HEK293 (cell line): ENCODE measurements at regions not wholly inside any gene's neighbourhood (a gene's known extent, or its start where the extent isn't known, plus 50 kb on each side); places are given as distances from the start of the nearest gene placed in this dataset.

ENCODE experiments used
- CTCF ChIP-seq: fragments of 450-650 bp; formaldehyde crosslinking; IDR thresholded peaks from 2 replicates; pipeline ENCODE4 v1.5.1; 2016; ENCODE audit warnings: missing biosample characterization, missing genetic modification characterization
- GLIS1 ChIP-seq: fragments of 450-650 bp; formaldehyde crosslinking; IDR thresholded peaks from 2 replicates; pipeline ENCODE4 v1.5.1; 2016; ENCODE audit warnings: missing biosample characterization, missing genetic modification characterization
- HOXA7 ChIP-seq: sonication (generic); formaldehyde crosslinking; IDR thresholded peaks from 2 replicates; pipeline ENCODE4 v1.8.1; 2022; ENCODE audit warnings: missing genetic modification reagents, borderline replicate concordance
- YY1 ChIP-seq: fragments of 450-650 bp; formaldehyde crosslinking; IDR thresholded peaks from 2 replicates; pipeline ENCODE4 v1.5.1; 2018; ENCODE audit warnings: missing biosample characterization, missing genetic modification characterization
- ZNF169 ChIP-seq: fragments of 450-650 bp; formaldehyde crosslinking; IDR thresholded peaks from 2 replicates; pipeline ENCODE4 v1.5.1; 2016; ENCODE audit warnings: missing biosample characterization, missing genetic modification characterization
- ZNF24 ChIP-seq: fragments of 450-650 bp; formaldehyde crosslinking; IDR thresholded peaks from 2 replicates; pipeline ENCODE4 v1.5.1; 2016; ENCODE audit warnings: missing biosample characterization, missing genetic modification characterization
- ZNF280C ChIP-seq: fragments of 450-650 bp; formaldehyde crosslinking; IDR thresholded peaks from 2 replicates; pipeline ENCODE4 v1.5.1; 2016; ENCODE audit warnings: missing biosample characterization, missing genetic modification characterization
- ZXDB ChIP-seq: fragments of 450-650 bp; formaldehyde crosslinking; IDR thresholded peaks from 2 replicates; pipeline ENCODE4 v1.5.1; 2016; ENCODE audit warnings: missing biosample characterization, missing genetic modification characterization
- TF ChIP-seq, protein P1 (sequence below): fragments of 450-650 bp; formaldehyde crosslinking; IDR thresholded peaks from 2 replicates; pipeline ENCODE4 v1.5.1; 2017; ENCODE audit warnings: missing biosample characterization, missing genetic modification characterization
- TF ChIP-seq, protein P2 (sequence below): fragments of 450-650 bp; formaldehyde crosslinking; conservative IDR thresholded peaks from 2 replicates; pipeline ENCODE4 v1.5.1; 2016; ENCODE audit warnings: low read depth, missing biosample characterization, missing genetic modification characterization
- TF ChIP-seq, protein P3 (sequence below): sonication (generic); formaldehyde crosslinking; IDR thresholded peaks from 2 replicates; pipeline ENCODE4 v1.8.1; 2022; ENCODE audit warnings: mild to moderate bottlenecking, moderate library complexity, missing genetic modification reagents

- TF ChIP-seq, protein P1, sequence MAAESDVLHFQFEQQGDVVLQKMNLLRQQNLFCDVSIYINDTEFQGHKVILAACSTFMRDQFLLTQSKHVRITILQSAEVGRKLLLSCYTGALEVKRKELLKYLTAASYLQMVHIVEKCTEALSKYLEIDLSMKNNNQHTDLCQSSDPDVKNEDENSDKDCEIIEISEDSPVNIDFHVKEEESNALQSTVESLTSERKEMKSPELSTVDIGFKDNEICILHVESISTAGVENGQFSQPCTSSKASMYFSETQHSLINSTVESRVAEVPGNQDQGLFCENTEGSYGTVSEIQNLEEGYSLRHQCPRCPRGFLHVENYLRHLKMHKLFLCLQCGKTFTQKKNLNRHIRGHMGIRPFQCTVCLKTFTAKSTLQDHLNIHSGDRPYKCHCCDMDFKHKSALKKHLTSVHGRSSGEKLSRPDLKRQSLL, result no peak
- TF ChIP-seq CTCF (tag by site-specific recombination) (no peak), GLIS1 (tag by site-specific recombination) (no peak), ZNF169 (tag by site-specific recombination) (no peak), ZNF280C (tag by site-specific recombination) (no peak), ZXDB (tag by site-specific recombination) (no peak), YY1 (tag by site-specific recombination) (no peak), ZNF24 (no peak), HOXA7 (no peak)
- TF ChIP-seq, protein P2, sequence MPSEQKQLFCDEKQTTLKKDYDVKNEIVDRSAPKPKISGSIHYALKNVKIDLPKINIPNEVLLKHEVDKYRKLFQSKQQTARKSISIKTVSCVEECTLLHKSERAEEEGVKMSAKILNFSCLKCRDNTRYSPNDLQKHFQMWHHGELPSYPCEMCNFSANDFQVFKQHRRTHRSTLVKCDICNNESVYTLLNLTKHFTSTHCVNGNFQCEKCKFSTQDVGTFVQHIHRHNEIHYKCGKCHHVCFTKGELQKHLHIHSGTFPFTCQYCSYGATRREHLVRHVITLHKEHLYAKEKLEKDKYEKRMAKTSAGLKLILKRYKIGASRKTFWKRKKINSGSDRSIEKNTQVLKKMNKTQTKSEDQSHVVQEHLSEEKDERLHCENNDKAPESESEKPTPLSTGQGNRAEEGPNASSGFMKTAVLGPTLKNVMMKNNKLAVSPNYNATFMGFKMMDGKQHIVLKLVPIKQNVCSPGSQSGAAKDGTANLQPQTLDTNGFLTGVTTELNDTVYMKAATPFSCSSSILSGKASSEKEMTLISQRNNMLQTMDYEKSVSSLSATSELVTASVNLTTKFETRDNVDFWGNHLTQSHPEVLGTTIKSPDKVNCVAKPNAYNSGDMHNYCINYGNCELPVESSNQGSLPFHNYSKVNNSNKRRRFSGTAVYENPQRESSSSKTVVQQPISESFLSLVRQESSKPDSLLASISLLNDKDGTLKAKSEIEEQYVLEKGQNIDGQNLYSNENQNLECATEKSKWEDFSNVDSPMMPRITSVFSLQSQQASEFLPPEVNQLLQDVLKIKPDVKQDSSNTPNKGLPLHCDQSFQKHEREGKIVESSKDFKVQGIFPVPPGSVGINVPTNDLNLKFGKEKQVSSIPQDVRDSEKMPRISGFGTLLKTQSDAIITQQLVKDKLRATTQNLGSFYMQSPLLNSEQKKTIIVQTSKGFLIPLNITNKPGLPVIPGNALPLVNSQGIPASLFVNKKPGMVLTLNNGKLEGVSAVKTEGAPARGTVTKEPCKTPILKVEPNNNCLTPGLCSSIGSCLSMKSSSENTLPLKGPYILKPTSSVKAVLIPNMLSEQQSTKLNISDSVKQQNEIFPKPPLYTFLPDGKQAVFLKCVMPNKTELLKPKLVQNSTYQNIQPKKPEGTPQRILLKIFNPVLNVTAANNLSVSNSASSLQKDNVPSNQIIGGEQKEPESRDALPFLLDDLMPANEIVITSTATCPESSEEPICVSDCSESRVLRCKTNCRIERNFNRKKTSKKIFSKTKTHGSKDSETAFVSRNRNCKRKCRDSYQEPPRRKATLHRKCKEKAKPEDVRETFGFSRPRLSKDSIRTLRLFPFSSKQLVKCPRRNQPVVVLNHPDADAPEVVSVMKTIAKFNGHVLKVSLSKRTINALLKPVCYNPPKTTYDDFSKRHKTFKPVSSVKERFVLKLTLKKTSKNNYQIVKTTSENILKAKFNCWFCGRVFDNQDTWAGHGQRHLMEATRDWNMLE, result no peak
- TF ChIP-seq, protein P3, sequence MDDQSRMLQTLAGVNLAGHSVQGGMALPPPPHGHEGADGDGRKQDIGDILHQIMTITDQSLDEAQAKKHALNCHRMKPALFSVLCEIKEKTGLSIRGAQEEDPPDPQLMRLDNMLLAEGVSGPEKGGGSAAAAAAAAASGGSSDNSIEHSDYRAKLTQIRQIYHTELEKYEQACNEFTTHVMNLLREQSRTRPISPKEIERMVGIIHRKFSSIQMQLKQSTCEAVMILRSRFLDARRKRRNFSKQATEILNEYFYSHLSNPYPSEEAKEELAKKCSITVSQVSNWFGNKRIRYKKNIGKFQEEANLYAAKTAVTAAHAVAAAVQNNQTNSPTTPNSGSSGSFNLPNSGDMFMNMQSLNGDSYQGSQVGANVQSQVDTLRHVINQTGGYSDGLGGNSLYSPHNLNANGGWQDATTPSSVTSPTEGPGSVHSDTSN (CRISPR knock-in tag), result no peak
Observed at GRCh38 chr18:40529478-40529877, 1425.6 kb upstream of the PIK3C3 start.
